ENCODE measurements at regions not wholly inside any gene's neighbourhood (a gene's known extent, or its start where the extent isn't known, plus 50 kb on each side); places are given as distances from the start of the nearest gene placed in this dataset.

DNA sequence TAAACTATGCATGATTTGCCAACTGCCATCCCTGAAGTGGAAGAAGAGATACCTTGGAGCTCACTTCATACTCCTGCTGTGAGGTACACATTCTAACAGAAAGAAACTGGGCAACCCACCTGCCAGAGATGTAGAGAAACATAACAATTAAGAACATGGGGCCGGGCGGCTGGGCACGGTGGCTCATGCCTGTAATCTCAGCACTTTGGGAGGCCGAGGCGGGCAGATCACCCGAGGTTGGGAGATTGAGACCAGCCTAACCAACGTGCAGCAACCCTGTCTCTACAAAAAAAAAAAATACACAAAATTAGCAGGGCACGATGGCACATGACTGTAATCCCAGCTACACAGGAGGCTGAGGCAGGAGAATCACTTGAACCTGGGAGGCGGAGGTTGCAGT is 402.6 kb upstream of the ANKRD30A start:
- TF ChIP-seq, protein P1, sequence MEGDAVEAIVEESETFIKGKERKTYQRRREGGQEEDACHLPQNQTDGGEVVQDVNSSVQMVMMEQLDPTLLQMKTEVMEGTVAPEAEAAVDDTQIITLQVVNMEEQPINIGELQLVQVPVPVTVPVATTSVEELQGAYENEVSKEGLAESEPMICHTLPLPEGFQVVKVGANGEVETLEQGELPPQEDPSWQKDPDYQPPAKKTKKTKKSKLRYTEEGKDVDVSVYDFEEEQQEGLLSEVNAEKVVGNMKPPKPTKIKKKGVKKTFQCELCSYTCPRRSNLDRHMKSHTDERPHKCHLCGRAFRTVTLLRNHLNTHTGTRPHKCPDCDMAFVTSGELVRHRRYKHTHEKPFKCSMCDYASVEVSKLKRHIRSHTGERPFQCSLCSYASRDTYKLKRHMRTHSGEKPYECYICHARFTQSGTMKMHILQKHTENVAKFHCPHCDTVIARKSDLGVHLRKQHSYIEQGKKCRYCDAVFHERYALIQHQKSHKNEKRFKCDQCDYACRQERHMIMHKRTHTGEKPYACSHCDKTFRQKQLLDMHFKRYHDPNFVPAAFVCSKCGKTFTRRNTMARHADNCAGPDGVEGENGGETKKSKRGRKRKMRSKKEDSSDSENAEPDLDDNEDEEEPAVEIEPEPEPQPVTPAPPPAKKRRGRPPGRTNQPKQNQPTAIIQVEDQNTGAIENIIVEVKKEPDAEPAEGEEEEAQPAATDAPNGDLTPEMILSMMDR (IDR thresholded peaks at IDR 0.05; ENCODE audit: extremely low read depth in 1 of 2, insufficient read depth in 1 of 2, low read depth in 1 of 2, low read length in 2 of 2), result no peak
- no peak for TF ChIP-seq POLR2A (IDR thresholded peaks at IDR 0.05; ENCODE audit: low read depth, low read length)
- TF ChIP-seq, protein P2, sequence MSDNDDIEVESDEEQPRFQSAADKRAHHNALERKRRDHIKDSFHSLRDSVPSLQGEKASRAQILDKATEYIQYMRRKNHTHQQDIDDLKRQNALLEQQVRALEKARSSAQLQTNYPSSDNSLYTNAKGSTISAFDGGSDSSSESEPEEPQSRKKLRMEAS (IDR thresholded peaks at IDR 0.05; ENCODE audit: insufficient read depth, insufficient read length), result no peak
- TF ChIP-seq POLR2AphosphoS5 (IDR thresholded peaks at IDR 0.05; ENCODE audit: insufficient read depth, low read depth, low read length), result no peak

Measured in endothelial cell of umbilical vein (primary cell).